ENCODE measurements at regions not wholly inside any gene's neighbourhood (a gene's known extent, or its start where the extent isn't known, plus 50 kb on each side); places are given as distances from the start of the nearest gene placed in this dataset.

DNA sequence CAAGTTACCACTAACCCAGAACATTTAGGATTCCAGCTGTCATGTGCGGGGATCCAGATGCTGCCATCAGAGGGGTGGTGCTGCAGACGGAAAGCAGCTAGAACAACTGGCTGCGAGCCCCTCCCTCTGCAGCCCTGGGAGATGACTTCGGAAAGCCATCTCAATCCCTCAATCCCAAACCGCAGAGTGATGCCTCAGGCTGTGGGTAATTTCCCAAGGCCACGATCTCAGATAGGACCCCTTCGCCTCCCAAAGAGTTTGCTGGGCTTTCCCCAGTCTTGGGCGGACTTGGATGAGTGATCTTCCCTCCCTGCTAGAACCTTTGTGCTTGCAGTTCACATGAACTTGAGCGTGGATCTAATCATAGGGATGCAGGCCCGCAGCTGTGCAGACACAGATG, 71.3 kb upstream of the EN2 start:
- 49% methylated on average over 10 of the region's 10 CpGs for WGBS
- Histone ChIP-seq H3K27ac (no peak overlapping the region), H3K27me3 (peaks cover 90% of the 10 kb centered on the region), H3K4me1 (peaks cover 9% of the 10 kb centered on the region), H3K36me3 (no peaks in the 10 kb centered on the region), H3K9me3 (no peaks in the 10 kb centered on the region), H3K4me3 (no peak overlapping the region)
- TF ChIP-seq POLR2AphosphoS5 (IDR thresholded peaks at IDR 0.05) (no peak), EP300 (IDR thresholded peaks at IDR 0.05) (no peak), POLR2A (IDR thresholded peaks at IDR 0.05) (no peak)
- TF ChIP-seq, protein P1, sequence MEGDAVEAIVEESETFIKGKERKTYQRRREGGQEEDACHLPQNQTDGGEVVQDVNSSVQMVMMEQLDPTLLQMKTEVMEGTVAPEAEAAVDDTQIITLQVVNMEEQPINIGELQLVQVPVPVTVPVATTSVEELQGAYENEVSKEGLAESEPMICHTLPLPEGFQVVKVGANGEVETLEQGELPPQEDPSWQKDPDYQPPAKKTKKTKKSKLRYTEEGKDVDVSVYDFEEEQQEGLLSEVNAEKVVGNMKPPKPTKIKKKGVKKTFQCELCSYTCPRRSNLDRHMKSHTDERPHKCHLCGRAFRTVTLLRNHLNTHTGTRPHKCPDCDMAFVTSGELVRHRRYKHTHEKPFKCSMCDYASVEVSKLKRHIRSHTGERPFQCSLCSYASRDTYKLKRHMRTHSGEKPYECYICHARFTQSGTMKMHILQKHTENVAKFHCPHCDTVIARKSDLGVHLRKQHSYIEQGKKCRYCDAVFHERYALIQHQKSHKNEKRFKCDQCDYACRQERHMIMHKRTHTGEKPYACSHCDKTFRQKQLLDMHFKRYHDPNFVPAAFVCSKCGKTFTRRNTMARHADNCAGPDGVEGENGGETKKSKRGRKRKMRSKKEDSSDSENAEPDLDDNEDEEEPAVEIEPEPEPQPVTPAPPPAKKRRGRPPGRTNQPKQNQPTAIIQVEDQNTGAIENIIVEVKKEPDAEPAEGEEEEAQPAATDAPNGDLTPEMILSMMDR (IDR thresholded peaks at IDR 0.05), result no peak
- DNase-seq (ENCODE audit: low spot score in 2 of 2), result no peak

DNA sequence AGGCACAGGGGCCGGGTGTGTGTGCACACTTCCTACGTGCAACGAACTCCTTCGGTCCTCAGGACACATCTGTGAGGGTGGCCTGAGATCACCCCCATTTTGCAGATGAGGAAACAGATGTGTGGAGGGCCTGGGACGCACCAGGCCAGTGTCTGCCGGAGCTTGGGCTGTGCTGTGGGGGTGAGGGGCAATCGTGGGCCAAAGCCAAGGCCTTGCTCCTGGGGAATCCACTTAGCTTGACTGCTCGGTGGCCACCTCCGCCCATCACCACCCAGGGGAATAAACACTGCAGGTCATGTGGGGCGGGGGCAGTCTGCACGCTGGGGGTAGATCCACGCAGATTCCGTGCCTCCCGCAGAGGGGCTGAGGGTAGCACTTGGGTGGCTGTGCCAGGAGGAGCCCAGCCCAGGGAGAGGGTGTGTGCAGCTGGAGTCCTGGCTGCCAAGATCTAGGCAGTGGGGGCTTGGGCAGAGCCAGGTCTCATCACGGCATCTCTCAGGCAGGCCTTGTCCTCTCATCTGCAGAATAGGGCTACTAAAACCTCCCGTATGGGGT, 70.8 kb upstream of the EN2 start:
- peaks cover 3% of the 10 kb centered on the region for H3K4me1 ChIP-seq
- H3K36me3 ChIP-seq, result no peaks in the 10 kb centered on the region
- H3K9me3 ChIP-seq, result no peaks in the 10 kb centered on the region
- no peak overlapping the region for H3K27ac ChIP-seq
- TF ChIP-seq POLR2A (IDR thresholded peaks at IDR 0.05), result no peak
- no peak for TF ChIP-seq POLR2AphosphoS5 (IDR thresholded peaks at IDR 0.05)
- TF ChIP-seq, protein P1 (IDR thresholded peaks at IDR 0.05), result no peak
- no peak for TF ChIP-seq EP300 (IDR thresholded peaks at IDR 0.05)
- DNase-seq (ENCODE audit: low spot score in 2 of 2), result no peak
- WGBS, result 58% methylated on average over 13 of the region's 16 CpGs
- no peak overlapping the region for H3K4me3 ChIP-seq
- H3K27me3 ChIP-seq, result peaks cover 90% of the 10 kb centered on the region

DNA sequence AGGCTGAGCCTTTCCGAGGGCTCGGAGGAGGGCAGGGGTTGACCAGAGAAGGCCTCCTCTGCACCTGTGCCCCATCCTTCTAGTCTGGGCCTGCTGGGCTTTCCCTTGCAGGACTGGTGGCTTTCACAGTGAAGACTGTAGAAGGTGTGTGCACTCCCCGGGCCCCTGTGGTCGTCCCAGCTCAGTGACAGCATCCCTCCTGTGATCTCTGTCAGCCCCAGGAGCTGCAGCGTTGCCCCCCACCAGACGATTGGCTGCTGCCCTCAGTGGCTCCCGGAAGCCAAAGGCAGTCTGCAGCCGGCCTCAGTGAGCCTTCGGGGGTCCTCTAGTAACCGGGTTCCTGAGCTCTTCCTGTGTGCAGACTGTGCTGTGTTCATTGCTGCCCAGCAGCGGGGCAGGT, 69.4 kb upstream of the EN2 start:
- no peaks in the 10 kb centered on the region for H3K36me3 ChIP-seq
- H3K4me3 ChIP-seq, result no peak overlapping the region
- TF ChIP-seq EP300 (IDR thresholded peaks at IDR 0.05), result no peak
- TF ChIP-seq, protein P1 (IDR thresholded peaks at IDR 0.05), result no peak
- no peak for TF ChIP-seq POLR2A (IDR thresholded peaks at IDR 0.05)
- no peak for TF ChIP-seq POLR2AphosphoS5 (IDR thresholded peaks at IDR 0.05)
- no peaks in the 10 kb centered on the region for H3K4me1 ChIP-seq
- H3K27ac ChIP-seq, result no peak overlapping the region
- no peak for DNase-seq (ENCODE audit: low spot score in 2 of 2)
- H3K27me3 ChIP-seq, result peaks cover 86% of the 10 kb centered on the region
- no peaks in the 10 kb centered on the region for H3K9me3 ChIP-seq
- 76% methylated on average over 9 of the region's 11 CpGs for WGBS

DNA sequence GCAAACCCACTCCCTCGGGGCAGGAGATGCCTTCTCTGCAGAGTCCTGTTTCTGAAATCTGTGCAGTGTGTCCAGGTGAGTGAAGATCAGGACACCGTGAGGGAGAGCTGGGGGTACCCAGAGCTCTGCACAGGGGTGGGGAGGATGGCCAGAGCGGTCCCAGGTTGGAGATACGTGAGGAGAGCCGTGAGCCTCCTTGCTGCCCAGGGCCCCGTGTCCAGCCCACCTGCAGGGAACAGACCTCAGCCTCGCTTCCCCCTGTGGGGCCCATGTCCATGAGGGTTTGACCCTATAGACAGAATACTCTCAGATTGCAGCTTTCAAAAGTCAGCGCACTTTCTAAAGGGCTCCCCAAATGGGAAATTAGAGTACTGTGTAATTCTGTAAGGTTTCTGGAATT, 66.5 kb upstream of the EN2 start:
- no peak for DNase-seq (ENCODE audit: low spot score in 2 of 2)
- 84% methylated on average over 8 of the region's 8 CpGs for WGBS
- Histone ChIP-seq H3K36me3 (no peaks in the 10 kb centered on the region), H3K27me3 (peaks cover 89% of the 10 kb centered on the region), H3K4me3 (no peak overlapping the region), H3K9me3 (no peaks in the 10 kb centered on the region), H3K4me1 (no peaks in the 10 kb centered on the region), H3K27ac (no peak overlapping the region)
- TF ChIP-seq POLR2AphosphoS5 (IDR thresholded peaks at IDR 0.05) (no peak), POLR2A (IDR thresholded peaks at IDR 0.05) (no peak), EP300 (IDR thresholded peaks at IDR 0.05) (no peak)
- TF ChIP-seq, protein P1 (IDR thresholded peaks at IDR 0.05), result no peak

DNA sequence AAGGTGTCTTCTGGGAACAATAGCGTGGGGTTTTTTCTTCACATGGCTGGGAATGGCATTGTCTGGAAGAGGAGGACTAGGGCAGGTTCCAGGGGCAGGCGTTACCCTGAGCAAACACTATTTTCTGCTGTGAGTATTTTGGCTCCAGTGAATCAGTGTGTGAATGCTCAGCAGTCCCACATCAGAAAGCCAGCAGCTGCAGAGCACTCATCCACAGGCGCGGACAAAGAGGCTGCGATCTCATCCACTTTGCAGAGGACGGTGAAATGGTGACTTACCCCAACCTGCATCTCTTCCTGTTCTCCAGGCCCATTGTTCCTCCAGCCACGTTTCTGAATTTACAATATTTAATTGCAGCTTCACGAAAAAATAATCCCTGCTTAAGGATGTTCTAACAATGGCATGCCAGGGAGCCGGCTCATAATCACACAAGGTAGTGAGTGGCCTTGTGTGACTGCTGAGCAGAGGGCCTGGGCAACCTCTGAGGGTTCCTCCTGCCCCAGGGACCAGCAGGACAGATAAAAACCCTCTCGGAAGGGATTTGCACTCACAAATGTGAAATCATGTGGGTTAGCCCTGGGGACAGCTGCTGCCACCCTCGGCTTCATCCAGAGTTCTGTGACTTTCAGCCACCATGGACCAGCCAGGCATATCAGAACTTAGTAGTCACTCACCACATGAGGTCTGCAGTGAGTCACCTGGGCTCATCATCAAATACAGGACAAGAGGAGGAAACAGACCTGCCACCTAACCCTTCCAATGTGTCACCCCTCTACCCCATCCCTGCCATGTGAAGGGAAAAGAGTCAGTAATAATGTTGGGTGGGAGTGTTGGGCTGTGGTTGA, 65.0 kb upstream of the EN2 start:
- WGBS, result 68% methylated on average over 10 of the region's 11 CpGs
- no peaks in the 10 kb centered on the region for H3K4me1 ChIP-seq

More for the DNA sequence above, 65.0 kb upstream of the EN2 start:
- DNase-seq (ENCODE audit: low spot score in 2 of 2), result no peak
- TF ChIP-seq POLR2AphosphoS5 (IDR thresholded peaks at IDR 0.05) (no peak), EP300 (IDR thresholded peaks at IDR 0.05) (no peak), POLR2A (IDR thresholded peaks at IDR 0.05) (no peak)
- TF ChIP-seq, protein P1 (IDR thresholded peaks at IDR 0.05), result no peak
- no peaks in the 10 kb centered on the region for H3K36me3 ChIP-seq
- peaks cover 90% of the 10 kb centered on the region for H3K27me3 ChIP-seq
- H3K9me3 ChIP-seq, result no peaks in the 10 kb centered on the region
- no peak overlapping the region for H3K4me3 ChIP-seq
- H3K27ac ChIP-seq, result no peak overlapping the region

Data from suprapubic skin (tissue), 4 donors.